GM18909 (cell line): ENCODE measurements at regions not wholly inside any gene's neighbourhood (a gene's known extent, or its start where the extent isn't known, plus 50 kb on each side); places are given as distances from the start of the nearest gene placed in this dataset.

Source experiments
- ATAC-seq: cut with Tn5 transposase; IDR thresholded peaks from one replicate; pipeline ENCODE4 v1.9.1; 2021; ENCODE audit warnings: mild to moderate bottlenecking; ENCODE audit not compliant: unreplicated experiment, poor library complexity

GRCh38 chr3:168909260-168909659 is 754.3 kb downstream of the MECOM start:
- no peak for ATAC-seq

- no peak for ATAC-seq
Observed at GRCh38 chr3:168895419-168895818, 768.1 kb downstream of the MECOM start.

- ATAC-seq: no peak
Observed at GRCh38 chr3:168894214-168894613, 769.3 kb downstream of the MECOM start.

- no peak for ATAC-seq
Observed at GRCh38 chr3:168889666-168890065, 773.8 kb downstream of the MECOM start.

GRCh38 chr3:168888781-168889180 is 774.7 kb downstream of the MECOM start:
- ATAC-seq: no peak

GRCh38 chr3:168885028-168885427 is 778.5 kb downstream of the MECOM start:
- ATAC-seq: no peak

- ATAC-seq: no peak
Observed at GRCh38 chr3:168884353-168884903, 779.1 kb downstream of the MECOM start.

- no peak for ATAC-seq
Observed at GRCh38 chr3:168883145-168883544, 780.4 kb downstream of the MECOM start.

- ATAC-seq: no peak
Observed at GRCh38 chr3:168881804-168882203, 781.7 kb downstream of the MECOM start.

- no peak for ATAC-seq
Observed at GRCh38 chr3:168878655-168879054, 782.9 kb upstream of the GOLIM4 start.

- ATAC-seq: no peak
Observed at GRCh38 chr3:168877899-168878298, 782.2 kb upstream of the GOLIM4 start.

GRCh38 chr3:168876346-168877035 is 780.8 kb upstream of the GOLIM4 start:
- no peak for ATAC-seq

GRCh38 chr3:168872826-168873225 is 777.1 kb upstream of the GOLIM4 start:
- ATAC-seq: no peak

- ATAC-seq: no peak
Observed at GRCh38 chr3:168870892-168871291, 775.2 kb upstream of the GOLIM4 start.

GRCh38 chr3:168865022-168865551 is 769.4 kb upstream of the GOLIM4 start:
- ATAC-seq: no peak

GRCh38 chr3:168864107-168865021 is 768.6 kb upstream of the GOLIM4 start:
- ATAC-seq: no peak

- ATAC-seq: no peak
Observed at GRCh38 chr3:168863561-168863960, 767.8 kb upstream of the GOLIM4 start.

- no peak for ATAC-seq
Observed at GRCh38 chr3:168862466-168862865, 766.7 kb upstream of the GOLIM4 start.

GRCh38 chr3:168860592-168860991 is 764.9 kb upstream of the GOLIM4 start:
- no peak for ATAC-seq

- no peak for ATAC-seq
Observed at GRCh38 chr3:168860028-168860427, 764.3 kb upstream of the GOLIM4 start.

GRCh38 chr3:168859574-168859973 is 763.9 kb upstream of the GOLIM4 start:
- no peak for ATAC-seq
